HG02884 (cell line): ENCODE measurements at regions not wholly inside any gene's neighbourhood (a gene's known extent, or its start where the extent isn't known, plus 50 kb on each side); places are given as distances from the start of the nearest gene placed in this dataset.
"Not testable (repeated sequence)": the region's sequence is repeated elsewhere in the genome, so short reads cannot be mapped to it uniquely, and the experiment has no call there.

Experiments
- ATAC-seq: cut with Tn5 transposase; IDR thresholded peaks from one replicate; pipeline ENCODE4 v1.9.1; 2021; ENCODE audit warnings: mild to moderate bottlenecking, moderate library complexity; ENCODE audit not compliant: unreplicated experiment

DNA sequence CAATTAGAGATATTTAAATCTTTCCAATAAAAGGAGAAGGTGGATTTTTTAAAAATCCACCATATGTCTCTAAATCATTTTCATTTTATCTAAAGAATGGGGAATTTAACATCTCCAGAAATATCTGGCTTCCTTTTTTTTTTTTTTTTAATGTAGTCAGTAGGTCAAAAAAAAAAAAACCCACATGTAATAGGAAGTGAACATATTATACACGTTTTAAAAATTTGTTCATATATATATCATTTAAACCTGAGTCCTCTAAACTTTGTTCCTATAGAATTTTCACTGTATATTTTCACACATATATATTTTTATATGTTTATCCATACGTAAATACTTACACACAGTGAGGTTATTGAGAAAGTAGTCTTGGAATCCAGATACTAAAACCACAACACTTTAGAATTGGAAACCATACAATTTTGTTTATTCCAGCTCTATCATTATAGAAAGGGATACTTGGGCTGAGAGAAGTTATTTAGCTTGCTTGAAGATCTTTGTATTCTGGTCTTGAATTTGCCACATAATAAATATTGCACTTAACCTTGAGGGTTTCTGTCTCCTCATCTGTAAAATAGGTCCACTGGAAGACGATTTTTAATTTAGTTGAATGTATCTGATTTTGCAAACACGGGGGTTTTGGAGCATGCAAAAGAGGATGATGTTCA is 62.1 kb upstream of the ZNF217 start:
- ATAC-seq, result no peak

- ATAC-seq, result no peak
Measured at GRCh38 chr20:53654932-53655624, 61.4 kb upstream of the ZNF217 start.

DNA sequence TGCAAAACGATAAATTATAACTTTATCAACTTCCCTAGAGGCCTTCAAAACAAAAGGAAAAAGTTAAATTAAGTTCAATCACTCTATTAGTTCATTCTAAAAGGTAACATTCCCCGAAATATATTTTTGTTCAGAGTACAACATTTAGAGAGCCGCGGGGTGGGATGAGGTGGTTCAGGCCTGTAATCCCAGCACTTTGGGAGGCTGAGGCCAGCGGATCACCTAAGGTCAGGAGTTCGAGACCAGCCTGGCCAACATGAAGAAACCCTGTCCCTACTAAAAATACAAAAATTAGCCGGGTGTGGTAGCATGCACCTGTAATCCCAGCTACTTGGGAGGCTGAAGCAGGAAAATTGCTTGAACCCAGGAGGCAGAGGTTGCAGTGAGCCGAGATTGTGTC is 60.9 kb upstream of the ZNF217 start:
- not testable (repeated sequence) for ATAC-seq

- ATAC-seq, result no peak
Measured at GRCh38 chr20:53652859-53653517, 59.3 kb upstream of the ZNF217 start.

GRCh38 chr20:53652090-53652858 is 58.6 kb upstream of the ZNF217 start:
- ATAC-seq, result peak; percentile 72

DNA sequence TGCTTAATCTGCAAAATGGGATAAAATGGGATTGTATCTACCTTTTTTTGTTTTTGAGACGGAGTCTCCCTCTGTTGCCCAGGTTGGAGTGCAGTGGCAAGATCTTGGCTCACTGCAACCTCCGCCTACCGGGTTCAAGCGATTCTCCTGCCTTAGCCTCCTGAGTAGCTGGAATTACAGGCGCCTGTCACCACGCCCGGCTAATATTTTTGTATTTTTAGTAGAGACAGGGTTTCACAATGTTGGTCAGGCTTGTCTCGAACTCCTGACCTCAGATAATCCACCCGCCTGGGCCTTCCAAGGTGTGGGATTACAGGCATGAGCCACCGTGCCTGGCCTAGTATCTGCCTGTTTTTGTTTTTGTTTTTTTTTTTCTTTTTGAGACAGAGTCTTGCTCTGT is 55.9 kb upstream of the ZNF217 start:
- not testable (repeated sequence) for ATAC-seq

- ATAC-seq, result no peak
Measured at GRCh38 chr20:53647286-53647821, 53.7 kb upstream of the ZNF217 start.

- ATAC-seq, result no peak
Measured at GRCh38 chr20:53646550-53646949, 52.9 kb upstream of the ZNF217 start.

GRCh38 chr20:53645582-53645897 is 51.9 kb upstream of the ZNF217 start:
- no peak for ATAC-seq

GRCh38 chr20:53644108-53644507 is 50.5 kb upstream of the ZNF217 start:
- not testable (repeated sequence) for ATAC-seq
